GM13977 (cell line): ENCODE measurements at regions not wholly inside any gene's neighbourhood (a gene's known extent, or its start where the extent isn't known, plus 50 kb on each side); places are given as distances from the start of the nearest gene placed in this dataset.

Experiments used
- DNase-seq: peaks from one replicate; pipeline ENCODE4 v3.0.0; 2012; ENCODE audit warnings: low spot score
- CTCF ChIP-seq: IDR thresholded peaks from 2 replicates; pipeline ENCODE4 v1.5.1; 2012; ENCODE audit warnings: mild to moderate bottlenecking, control low read depth; ENCODE audit not compliant: insufficient read depth; ENCODE audit errors: extremely low read depth, missing control alignments
- in situ Hi-C: fragments of 300-500 bp; cut with MboI; formaldehyde crosslinking; loops from one replicate; pipeline ENCODE4 v1.12.0; 2022; ENCODE audit warnings: low sequenced_read_pairs, low pct_unique_long_range_greater_than_20kb, mixed read lengths, inconsistent platforms; ENCODE audit not compliant: unreplicated experiment

DNA sequence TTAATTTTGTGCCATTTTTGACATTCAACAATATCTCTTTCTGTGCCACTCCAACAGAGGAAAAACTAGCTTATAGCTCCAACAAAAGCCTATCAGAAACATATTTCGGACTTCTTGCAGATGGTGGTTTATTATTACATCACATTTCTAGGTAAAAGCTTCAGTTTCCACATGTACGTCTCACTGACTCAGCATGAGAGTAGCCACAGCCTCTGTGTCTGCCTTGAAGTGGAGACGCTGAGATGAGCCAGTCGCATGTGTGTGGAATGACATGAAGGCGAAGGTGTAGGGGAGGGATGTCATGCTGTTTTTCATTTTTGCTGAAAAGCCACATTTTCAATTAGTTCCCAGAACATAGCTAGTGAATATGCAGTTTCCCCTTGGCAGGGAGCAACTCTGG is 598.6 kb downstream of the EFNB2 start:
- in situ Hi-C loops: no loop called here
- no peak for DNase-seq
- TF ChIP-seq CTCF: no peak

GRCh38 chr13:105929505-105929904 is 606.0 kb downstream of the EFNB2 start:
- TF ChIP-seq CTCF: no peak
- no peak for DNase-seq
- in situ Hi-C loops: no loop called here

DNA sequence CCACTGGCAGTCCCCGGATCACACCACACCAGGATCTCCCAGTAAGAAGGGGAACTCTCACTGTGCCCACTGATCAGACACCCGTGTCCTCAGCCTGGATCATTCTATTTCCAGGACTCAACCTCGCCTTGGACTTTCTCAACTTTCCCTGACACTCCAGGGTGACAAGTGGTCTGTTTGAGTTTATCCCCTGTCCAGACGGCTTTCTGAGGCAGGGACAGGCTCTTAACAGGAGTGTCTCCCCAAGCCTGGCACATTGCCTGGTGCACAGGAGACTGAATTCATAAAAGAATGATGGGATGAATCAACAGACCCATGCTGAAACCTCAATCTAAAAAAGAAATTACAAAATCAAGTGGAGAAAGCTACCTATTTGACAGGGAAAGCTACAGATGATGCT is 606.6 kb downstream of the EFNB2 start:
- TF ChIP-seq CTCF: no peak
- no peak for DNase-seq
- in situ Hi-C loops: no loop called here

DNA sequence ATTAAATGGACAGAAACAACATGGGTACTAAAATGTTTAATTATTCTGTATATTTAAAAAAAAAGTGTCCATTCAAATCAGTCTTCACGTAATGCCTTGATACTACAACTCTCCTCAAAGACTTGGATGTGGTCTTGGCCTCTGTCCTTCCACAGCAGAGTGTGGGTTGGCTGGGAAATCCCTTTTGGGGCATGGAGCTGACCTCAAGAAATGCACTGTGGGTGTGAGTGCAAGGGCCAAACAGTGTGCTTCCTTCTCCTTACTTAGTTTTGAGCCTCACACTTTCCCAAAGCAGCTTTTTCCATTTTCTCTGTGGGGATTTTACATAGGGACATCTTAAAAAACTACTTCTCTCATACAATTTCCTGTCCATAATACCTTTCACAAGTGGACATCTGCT is 607.4 kb downstream of the EFNB2 start:
- in situ Hi-C loops: no loop called here
- no peak for TF ChIP-seq CTCF
- DNase-seq: no peak

DNA sequence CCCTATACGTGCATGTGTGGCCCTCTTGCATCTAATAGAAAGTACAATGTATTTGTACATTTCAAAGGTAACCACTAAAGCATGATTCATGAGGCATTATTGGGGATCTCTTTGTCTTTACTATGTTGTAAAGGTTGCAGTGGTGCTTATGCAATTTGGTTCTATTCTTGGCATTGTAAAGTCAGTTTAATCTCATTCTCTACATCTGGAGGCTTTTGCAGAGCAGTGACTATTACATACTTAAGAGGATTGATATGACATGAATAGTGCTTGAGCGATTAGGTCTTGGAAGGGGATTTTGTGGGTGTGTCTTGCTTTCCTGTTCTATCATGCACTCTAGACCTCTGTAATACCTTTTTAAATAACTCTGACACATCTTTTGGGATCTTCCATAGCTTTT is 610.0 kb downstream of the EFNB2 start:
- no peak for TF ChIP-seq CTCF
- no peak for DNase-seq
- in situ Hi-C loops: no loop called here

DNA sequence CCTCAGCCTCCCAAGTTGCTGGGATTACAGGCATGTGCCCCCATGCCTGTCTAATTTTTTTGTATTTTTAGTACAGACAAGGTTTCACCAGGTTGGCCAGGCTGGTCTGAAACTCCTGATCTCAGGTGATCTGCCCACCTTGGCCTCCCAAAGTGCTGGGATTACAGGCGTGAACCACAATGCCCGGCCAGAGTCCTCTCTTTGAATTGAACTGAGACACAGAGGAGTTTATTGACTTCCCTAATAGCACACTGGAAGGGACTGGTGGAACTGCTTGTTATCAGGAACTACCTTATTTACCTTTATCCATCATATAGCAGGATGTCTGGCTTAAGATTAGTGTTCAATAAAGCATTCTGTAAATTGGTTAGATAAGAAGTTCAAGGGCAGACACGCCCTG is 613.8 kb downstream of the EFNB2 start:
- TF ChIP-seq CTCF: no peak
- DNase-seq: no peak
- in situ Hi-C loops: no loop called here

- no peak for TF ChIP-seq CTCF
- in situ Hi-C loops: no loop called here
- no peak for DNase-seq
Measured at GRCh38 chr13:105920370-105920769, 615.1 kb downstream of the EFNB2 start.
